ENCODE measurements at regions not wholly inside any gene's neighbourhood (a gene's known extent, or its start where the extent isn't known, plus 50 kb on each side); places are given as distances from the start of the nearest gene placed in this dataset.

DNA sequence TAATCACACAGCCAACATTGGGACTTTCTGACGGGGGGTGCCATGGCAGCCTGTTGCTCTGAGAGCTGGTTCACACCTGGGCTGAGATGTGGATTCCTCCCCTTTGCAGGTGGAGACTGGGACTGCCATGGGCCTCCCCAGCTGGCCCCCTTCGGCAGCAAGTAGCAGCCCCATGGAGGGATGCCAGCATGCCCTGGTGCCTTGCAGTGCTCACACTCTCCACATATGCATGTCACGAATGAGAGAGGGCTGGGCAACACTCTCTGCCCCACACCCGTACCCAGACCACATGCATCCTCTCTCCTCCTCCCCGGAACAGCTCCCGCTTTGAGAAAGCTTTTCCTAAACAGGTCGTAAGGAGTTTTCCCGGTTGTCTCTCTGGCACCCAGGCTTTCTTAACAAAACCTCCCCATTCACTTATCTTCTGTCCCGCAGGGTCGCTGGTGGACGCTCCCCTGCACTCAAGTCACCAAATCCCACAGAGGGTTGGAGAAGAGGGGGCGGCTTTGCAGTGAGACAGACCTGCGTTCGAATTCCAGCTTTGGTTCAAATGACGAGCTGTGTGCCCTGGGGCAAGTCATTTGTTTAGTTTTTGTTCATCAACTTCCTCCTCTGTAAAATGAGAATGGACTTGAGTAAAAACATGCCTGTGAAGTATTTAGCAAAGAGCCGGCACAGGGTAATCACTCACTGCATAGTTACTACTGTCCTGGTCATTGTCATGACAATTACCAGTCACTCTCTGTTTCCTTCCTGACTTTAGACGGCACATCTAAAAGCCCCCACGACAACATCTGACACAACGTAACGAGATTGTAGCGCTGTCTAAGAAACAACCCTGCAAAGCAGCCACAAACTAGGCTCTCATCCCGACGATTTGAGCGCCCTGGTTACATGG lies 231.3 kb upstream of the B3GAT1 start:
- DNase-seq (ENCODE audit: low spot score), result no peak

DNA sequence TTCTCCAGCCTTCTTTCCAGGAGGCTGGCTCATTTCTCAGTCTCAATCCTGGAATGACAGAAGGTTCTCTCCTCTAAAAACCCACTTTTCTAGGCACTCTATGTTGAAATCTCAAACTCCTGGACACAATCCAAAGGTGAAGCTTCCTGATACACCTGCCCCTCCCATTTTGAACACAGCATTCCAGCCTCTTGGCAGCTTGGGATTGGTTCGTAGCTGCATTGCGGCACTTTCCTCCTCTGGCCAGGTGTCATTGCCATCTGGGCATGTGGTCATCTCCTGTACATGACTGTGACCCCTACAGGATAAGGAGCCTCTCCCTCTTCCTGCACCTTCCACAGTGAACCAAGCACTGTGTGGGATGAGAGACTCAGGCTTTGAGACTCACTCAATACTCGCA lies 230.2 kb upstream of the B3GAT1 start:
- no peak for DNase-seq (ENCODE audit: low spot score)

DNA sequence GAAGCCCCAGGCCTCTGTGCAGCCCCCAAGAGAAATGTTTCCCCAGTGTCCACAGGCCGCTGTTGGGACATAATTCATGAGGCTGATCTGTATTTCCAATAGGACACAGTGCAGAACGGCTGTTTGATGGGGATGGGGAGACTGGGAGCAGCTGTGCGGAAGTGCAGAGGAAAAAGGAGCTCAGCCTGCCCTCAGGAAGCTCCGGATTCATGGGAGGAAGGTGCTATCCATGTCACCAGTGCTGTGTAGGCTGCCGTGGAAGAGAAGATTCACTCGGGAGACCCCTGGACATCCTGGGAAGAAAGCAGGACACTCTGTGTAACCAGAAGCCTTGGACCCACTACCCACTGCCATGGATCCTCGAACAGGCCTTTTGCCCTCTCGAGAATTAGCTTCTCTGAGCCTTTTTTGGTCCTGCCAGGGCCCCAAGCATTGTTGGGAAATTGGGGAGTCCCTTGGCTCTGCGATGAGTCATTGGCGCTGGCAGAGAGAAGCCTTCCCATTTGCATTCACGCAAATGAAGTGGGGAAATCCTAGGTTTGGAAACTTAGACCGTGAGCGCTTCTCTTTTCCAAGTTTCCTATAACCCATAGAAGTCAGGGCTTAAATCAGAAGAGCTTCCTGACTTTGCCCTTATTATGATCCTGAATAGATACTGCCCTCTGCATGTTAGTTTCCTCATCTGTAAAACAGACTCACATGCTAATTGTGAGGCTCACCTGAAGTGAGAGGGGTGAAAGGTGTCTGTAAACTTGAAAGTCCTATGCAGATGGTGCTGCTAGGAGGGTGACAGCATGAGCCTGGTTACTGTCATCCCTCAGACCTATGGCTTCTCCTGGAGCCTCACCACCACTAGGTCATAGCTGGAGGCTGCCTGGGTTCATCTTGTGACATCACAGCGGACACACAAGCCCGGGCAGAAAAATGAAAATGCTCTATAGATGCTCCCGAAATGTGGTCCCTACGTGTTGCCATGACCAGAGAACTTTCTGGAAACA lies 229.2 kb upstream of the B3GAT1 start:
- no peak for DNase-seq (ENCODE audit: low spot score)

DNA sequence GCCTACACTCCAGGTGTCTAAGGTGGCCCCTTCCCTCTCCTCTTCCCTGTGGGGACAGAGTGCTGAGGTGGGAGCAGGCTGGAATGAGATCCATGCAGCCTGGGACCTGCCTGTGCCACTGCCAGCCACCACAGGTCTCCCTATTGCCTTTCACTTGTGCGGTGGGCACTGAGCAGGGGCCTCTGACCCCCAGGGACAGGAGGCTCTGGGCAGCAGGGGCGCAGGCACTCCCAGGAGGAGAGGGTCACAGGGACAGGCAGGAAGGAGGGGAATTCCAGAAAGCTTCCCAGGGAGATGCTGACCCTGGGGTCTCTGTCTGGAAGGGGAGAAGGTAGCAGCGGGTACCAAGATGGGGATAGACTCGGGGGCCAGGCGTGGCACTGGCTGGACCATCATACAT lies 228.5 kb upstream of the B3GAT1 start:
- no peak for DNase-seq (ENCODE audit: low spot score)

DNA sequence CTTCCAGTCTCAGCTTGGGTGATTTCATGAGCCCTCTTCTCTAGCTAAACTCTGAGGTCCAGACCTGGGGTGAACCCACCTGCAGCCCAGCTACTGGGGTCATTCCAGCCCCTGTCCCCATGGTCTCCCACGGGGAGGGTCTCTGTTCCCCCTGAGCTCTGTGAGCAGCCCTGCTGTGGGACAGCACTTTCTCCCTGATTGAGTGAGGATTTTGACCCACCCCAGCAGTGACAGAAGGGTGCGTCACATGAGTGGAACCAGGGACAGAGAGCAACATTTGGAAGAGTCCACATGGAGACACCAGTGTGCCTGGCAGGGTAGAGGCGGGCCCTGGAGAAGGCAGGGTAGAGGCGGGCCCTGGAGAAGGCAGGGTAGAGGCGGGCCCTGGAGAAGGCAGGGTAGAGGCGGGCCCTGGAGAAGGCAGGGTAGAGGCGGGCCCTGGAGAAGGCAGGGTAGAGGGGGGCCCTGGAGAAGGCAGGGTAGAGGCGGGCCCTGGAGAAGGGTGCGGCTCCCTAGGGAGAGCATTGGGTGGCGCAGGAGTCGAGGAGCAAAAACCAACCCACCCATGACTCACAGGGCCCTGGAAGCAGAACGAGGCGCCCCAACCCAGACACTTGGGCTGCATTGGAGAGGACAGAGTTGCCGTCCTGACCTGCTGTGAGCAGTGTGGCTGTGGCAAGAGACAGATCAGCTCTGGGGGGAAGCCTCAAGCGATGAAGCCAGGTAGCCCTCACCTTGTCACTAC lies 227.7 kb upstream of the B3GAT1 start:
- no peak for DNase-seq (ENCODE audit: low spot score)

DNA sequence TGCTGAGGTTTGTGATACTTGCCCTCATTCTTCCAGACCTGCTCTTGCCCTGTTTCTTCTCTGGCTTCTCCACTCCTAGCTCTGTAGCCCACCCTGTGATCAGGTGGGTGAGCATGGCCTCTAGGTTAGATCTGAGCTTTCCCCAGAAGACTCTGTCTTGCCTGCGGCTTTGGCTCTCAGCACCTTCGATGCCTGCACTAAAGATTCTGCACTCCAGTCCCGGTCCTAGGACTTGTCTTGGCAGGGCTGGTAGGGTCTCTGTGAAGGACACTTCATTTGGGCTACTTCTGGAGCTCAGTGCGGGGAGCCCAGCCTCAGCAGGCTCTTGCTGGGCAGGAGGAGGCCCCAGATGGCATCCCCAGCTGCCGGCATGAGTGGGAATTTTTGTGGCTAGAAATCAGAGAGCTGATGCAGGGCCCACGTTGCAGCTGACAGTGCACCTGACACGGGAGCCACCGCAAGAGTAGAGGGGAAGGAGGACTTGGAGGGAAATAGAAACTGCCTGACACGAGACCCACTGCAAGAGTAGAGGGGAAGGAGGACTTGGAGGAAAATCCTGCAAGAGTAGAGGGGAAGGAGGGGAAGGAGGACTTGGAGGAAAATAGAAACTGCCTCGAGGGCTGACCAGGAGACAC lies 226.9 kb upstream of the B3GAT1 start:
- no peak for DNase-seq (ENCODE audit: low spot score)

DNA sequence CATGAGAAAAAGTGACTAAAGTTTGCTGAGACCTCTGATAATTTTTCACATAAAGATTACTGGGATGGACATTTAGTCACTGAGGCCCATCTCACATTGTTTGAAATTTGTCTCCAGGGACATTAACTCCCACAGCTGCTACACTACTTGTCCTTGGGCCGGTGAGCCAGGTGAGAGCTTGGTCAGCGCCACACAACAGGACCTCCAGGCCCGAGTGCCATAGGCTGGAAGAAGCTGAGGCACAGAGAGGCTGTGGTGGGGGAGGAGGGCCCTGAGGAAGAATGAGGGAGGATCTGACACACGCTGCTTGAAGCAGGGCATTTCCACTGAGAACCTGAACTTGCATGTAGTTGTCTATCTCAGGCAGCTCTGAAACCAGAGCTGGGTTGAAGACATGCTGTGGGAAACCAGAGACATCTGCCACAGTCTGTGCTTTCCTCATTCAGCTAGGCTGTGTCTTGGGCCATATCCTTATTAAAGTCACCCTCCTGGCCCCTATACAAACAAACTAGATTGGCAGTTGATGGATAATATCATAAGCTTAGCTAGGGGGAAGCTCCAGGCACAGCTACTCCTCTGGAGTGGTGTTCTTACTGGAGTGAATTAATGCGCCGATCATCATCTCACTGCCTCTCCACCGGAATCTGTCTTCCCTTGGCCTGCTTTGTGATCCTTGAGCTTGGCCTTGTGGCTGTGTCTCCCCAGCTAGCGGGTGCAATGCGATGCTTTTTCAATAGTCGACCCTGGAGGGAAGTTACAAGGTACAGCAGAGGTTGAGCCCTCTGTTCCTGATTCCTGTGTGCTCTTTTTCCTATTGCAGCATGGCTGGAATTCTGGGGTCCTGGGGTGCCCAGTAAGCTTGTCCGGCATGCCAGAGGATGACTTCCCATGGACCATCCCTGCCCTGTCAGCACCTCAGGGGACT lies 225.3 kb upstream of the B3GAT1 start:
- no peak for DNase-seq (ENCODE audit: low spot score)

DNA sequence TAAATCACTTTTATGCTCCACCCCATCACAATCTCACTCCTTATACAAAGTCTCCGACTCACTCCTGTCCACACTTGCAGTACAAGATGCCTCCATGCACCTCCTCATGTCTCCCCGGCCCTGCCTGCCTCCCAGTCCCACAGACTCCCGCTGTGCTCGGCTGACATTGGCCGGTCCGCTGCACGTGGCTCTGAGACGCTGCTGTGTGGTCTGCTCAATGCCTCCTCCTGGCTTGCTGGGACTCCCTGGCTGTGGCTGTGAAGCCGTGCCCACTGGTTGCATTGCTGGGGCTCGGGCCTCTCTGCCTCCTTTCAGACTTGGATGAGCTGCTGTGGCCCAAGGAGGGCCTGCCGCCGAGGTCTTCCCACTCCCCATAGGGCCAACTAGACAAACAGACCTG lies 224.0 kb upstream of the B3GAT1 start:
- DNase-seq (ENCODE audit: low spot score), result no peak

DNA sequence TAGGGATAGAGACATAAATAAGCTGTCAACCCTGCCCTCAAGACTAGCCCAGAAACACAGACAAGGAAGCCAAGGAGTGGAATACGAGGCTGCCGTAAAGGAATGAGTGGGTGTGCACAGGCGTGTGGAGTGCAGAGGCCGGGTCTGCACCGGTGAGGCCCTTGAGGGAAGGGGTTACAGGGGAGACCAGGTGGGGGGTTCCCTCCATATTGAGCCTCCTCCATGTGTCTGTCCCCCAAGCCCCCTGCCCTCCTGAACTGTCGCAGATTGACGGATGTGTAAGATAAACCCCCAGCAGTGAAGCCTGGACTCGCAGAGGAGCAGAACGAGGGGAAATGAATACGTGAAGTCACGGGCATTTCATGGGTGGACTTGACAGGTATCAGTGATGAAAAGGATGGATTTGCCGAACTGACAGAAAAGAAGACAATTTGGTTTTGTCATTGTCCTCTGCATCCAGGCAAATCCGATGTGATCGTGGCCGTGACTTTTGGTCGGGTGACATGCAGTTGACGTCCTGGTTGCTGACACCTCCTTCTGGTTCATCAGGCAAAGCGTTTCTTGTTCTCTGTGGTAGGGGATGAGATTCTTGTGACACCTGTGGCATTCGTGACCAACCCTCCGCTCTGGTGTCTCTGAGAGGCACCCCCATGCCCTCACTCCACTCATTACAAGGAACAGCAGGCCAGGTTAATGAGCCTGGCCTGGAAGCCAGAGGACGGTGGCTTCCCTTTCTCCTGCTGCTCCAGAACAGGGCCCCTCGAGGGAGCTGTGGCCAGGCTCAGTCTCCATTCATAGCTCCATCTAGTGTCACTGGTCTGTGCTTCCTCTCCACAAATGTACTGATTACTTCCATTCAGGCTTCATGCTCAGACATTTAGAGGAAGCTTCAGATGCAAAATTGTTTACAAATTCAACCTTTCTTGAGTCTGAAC lies 223.1 kb upstream of the B3GAT1 start:
- peak; percentile 37 for DNase-seq (ENCODE audit: low spot score)

DNA sequence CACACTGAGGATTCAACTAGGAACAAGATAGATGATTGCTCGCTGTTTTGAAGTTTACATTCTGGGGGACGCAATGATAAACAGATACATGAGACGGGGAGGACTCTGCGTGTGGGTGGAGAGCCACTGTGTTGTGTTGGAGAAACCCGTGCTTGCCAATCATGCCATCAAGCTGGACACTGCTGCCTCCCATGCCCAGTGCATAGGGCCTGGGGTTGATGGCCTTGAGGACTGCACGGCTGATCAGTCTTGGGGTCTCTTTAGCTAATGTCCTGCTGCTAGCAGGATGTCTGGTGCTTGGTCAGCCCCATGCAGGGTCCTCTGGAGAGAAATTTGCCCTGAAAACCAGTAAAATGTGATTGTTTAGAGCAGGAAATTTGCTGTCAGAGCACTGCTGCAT lies 221.2 kb upstream of the B3GAT1 start:
- no peak for DNase-seq (ENCODE audit: low spot score)

DNA sequence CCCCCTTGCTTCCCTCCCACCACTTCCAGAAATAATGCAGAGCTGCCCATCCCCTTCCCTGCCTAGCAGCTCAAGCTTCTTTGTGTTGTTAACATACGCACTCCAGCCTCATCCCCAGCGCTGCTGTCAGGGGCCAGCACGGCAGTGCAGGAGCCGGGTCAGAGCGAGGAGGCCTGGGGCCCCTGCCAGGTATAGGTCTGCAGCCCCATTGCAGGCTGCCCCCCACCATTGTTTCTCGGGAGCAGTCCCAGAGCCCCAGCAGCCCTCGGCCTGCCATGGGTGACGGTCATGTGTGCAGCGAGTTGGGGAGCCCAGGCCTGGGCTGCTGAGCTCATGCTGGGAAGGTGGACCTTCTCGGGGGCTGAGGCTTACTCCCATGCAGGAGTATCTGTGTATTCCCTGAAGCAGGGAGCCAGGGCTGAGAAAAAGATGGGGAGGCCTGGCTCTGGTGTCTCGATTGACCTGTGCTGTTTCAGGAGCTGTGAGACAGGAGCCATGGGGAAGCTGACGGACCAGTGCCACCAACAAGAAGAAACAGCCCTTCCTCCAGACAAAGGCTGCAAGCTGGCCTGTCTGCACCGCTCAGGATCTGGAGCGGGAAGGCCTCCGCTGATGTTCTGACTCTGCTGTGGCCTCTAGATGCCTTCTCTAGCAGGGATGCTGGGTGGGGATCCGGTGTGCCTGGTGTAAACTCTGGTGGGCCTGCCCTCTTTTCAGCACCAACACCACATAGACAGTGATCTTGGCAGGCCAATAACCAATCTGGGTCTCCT lies 220.5 kb upstream of the B3GAT1 start:
- DNase-seq (ENCODE audit: low spot score), result no peak

DNA sequence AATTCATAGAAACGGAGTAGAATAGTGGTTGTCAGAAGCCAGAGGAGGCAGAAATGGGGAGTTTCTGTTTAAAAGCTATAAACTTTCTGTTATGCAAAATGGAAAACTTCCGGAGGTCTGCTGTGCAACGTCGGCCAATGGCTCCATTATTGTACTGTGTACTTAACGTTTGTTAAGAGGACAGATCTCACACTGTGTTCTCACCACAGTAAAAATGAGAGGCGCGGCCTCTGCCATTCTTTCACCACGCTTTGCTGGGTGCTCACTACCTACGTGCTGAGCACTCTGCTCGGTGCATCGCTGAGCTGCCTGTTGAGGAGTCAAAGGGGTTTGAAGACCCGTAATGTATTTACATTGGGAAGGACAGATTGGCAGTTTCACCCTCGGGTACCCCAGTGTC lies 218.8 kb upstream of the B3GAT1 start:
- no peak for DNase-seq (ENCODE audit: low spot score)

DNA sequence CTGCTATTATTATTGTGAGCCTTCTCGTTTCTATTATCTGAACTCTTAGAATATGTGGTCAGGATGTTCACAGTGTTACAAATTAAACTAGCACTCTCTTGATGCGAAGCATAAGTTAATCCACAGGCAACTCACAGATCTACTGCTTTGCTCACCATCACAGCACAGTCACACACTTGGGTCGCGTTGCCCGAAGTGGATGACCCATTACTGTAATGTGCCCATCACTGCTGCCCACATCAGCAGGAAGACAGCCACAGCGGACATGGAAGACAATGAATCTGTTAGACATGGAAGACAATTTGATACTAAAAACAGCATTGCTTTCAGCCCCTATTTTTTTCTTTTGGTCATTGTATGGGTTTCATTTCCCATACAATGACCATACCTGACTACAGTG lies 216.4 kb upstream of the B3GAT1 start:
- no peak for DNase-seq (ENCODE audit: low spot score)

DNA sequence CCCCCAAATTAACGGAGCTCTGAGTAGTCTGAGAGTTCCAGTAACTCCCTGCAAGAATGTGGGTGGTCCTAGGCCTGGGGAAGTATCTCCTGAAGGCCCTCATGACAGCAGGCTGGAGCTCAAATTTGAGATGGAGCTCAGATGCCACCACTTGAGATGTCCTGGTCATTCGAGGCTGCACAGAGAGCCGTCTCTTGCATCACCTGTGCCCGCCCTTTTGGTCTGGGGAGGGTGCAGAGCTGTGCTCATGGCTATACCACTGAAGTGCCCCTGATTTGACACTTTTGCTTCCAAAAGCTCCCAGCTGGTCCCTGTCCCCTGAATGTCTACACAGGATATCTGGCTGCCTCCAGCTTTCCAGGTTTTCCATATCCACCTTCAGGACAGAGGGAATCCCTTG lies 214.0 kb upstream of the B3GAT1 start:
- DNase-seq (ENCODE audit: low spot score), result no peak

DNA sequence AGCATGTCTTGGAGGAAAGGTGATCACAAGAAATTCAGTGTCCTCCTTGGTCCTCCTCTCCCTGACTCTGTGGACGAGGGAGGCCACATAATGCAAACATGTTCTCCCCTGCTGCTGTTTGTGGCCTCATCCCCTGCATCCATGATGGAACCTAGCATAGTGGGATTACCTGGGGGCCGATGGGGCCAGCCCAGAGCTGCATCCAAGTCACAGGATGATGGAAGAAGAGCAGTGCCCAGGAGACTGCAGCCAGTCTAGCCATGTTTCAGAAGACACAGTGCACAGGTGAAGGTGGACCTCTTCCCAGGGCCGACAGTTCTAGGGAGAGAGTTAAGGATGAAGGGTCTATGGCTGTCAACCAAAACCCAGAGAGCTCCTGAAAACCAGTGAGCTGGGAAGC lies 213.6 kb upstream of the B3GAT1 start:
- DNase-seq (ENCODE audit: low spot score), result no peak

DNA sequence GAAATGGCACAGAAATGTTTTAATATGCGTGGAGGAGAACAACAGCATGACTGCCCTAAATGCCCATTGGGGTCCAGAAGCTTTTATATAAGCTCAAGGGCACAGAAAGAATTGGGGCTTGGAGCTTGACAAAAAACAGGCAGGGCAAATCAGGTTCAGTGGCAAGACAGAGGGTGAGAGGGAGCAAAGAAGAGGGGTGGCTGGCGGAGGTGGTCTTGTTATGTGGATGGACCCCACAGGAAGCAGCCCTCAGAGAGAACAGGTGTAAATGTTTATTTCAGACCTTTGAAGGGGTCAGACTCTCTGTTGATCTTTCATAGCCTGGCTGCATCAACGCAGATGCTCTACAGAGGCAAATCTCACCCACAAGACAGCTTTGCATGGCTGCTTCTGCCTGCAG lies 213.1 kb upstream of the B3GAT1 start:
- no peak for DNase-seq (ENCODE audit: low spot score)

DNA sequence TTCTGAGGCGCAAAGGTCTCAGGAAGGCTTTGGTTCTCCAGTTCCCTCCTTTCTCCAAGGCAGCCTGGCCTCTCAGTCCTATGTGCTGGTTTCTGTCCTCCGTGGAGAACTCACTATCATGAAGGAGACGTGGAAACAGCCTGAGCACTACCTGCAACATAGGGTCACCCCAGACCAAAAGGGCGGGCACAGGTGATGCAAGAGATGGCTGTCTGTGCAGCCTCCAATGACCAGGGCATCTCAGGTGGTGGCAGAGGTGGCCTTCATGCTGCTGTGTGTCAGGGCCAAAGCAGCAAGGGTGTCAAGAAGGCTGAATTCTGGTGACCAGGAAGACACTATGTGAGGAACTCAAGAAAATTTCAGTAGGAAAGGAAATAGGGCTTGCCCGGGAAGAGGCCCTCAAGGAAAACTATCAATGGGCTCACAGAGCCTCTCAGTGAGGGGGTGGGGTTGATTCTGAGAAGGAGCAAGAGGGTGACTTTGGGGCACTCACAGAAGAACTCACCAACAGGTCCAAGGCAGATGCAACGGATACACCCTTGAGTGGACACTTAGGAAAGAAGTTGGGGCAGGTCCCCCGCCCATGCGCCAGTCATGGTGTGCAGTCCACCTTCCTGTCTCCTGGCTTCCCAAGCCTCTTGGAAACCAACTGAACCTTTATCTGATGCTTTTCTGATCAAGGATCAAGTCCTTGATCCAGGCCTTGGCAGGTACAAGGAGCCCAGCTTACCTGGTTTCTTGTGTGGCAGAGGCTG lies 212.3 kb upstream of the B3GAT1 start:
- no peak for DNase-seq (ENCODE audit: low spot score)

DNA sequence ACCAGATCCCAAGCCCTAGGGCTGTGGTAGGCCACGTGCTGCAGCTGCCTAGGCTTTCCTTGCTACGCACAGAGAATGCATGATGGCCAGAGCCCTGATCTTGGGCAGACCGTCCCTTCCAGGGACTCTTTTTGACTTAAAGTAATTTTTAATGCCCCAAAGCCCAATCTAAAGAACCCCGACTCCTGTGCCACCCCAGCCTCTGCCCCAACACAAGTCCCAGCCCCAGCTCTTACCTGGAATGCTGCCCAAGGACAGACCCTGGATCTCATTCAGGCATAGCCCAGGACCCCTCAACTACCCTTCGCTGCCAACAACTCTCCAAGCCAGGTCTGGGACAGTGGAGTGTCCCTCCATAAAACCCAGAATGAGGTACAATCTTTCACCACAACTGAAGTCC lies 211.7 kb upstream of the B3GAT1 start:
- no peak for DNase-seq (ENCODE audit: low spot score)

Measured in hepatic stellate cell (primary cell).